DND-41 (cell line): ENCODE measurements at regions not wholly inside any gene's neighbourhood (a gene's known extent, or its start where the extent isn't known, plus 50 kb on each side); places are given as distances from the start of the nearest gene placed in this dataset.

Experiments used
- EZH2 ChIP-seq: IDR thresholded peaks from 3 replicates; pipeline ENCODE4 v1.6.1; 2012; ENCODE audit warnings: borderline replicate concordance, low read depth, mild to moderate bottlenecking, moderate library complexity, low read length, inconsistent platforms; ENCODE audit not compliant: severe bottlenecking
- TF ChIP-seq, protein P1 (sequence below): IDR thresholded peaks from 2 replicates; pipeline ENCODE4 v1.5.1; 2012; ENCODE audit warnings: borderline replicate concordance, low read length, moderate library complexity, mild to moderate bottlenecking; ENCODE audit not compliant: poor library complexity, severe bottlenecking; ENCODE audit errors: extremely low read depth

DNA sequence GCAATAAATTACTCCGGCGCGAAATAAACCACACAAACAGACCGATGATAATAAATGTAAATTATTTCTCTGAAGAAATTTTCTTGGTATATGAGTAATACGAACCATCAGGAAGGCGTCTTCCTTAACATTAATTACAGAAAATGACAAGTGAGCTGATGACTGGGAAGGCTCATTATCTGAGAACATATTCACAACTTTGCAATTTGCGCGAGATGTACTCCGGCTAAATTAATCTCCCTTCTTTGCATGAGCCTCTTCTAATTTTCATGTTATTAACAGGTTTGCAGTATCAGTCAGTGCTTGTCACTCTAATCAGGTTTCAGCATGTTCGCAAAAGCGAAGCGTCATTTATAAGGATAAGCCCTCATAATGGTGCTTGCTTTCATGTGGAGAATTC is 218.9 kb upstream of the MVB12B start:
- no peak for TF ChIP-seq EZH2
- TF ChIP-seq, protein P1, sequence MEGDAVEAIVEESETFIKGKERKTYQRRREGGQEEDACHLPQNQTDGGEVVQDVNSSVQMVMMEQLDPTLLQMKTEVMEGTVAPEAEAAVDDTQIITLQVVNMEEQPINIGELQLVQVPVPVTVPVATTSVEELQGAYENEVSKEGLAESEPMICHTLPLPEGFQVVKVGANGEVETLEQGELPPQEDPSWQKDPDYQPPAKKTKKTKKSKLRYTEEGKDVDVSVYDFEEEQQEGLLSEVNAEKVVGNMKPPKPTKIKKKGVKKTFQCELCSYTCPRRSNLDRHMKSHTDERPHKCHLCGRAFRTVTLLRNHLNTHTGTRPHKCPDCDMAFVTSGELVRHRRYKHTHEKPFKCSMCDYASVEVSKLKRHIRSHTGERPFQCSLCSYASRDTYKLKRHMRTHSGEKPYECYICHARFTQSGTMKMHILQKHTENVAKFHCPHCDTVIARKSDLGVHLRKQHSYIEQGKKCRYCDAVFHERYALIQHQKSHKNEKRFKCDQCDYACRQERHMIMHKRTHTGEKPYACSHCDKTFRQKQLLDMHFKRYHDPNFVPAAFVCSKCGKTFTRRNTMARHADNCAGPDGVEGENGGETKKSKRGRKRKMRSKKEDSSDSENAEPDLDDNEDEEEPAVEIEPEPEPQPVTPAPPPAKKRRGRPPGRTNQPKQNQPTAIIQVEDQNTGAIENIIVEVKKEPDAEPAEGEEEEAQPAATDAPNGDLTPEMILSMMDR, result no peak
